H1 (cell line): ENCODE measurements at regions not wholly inside any gene's neighbourhood (a gene's known extent, or its start where the extent isn't known, plus 50 kb on each side); places are given as distances from the start of the nearest gene placed in this dataset.

Source experiments
- CHD2 ChIP-seq: IDR thresholded peaks from 2 replicates; pipeline ENCODE4 v1.6.1; 2012; ENCODE audit warnings: low read length, improper control_type of control experiment
- CTCF ChIP-seq, 3 experiments: IDR thresholded peaks; 1 replicate in 2 of 3; 2 replicates in 1 of 3; pipeline versions ENCODE4 v1.5.1 to v1.6.1; 2011; ENCODE audit warnings: low read length in 3 of 3, mild to moderate bottlenecking in 3 of 3, inconsistent platforms in 2 of 3, low read depth in 1 of 3, moderate library complexity in 1 of 3; ENCODE audit not compliant: insufficient read depth in 1 of 3; ENCODE audit errors: control extremely low read depth in 1 of 3
- RAD21 ChIP-seq, 2 experiments: IDR thresholded peaks in 1 of 2; conservative IDR thresholded peaks in 1 of 2; 2 replicates each; pipeline ENCODE4 v1.6.1; 2011; ENCODE audit warnings: low read depth in 2 of 2, low read length in 2 of 2, improper control_type of control experiment in 1 of 2, inconsistent platforms in 1 of 2, mild to moderate bottlenecking in 1 of 2, moderate library complexity in 1 of 2
- SIN3A ChIP-seq, 2 experiments: IDR thresholded peaks in 1 of 2; conservative IDR thresholded peaks in 1 of 2; 2 replicates each; pipeline ENCODE4 v1.6.1; 2011 to 2012; ENCODE audit warnings: low read length in 2 of 2, improper control_type of control experiment in 1 of 2, low read depth in 1 of 2, mild to moderate bottlenecking in 1 of 2

GRCh38 chr19:28021259-28022185, 1191.4 kb downstream of the UQCRFS1 start:
- TF ChIP-seq RAD21 (IDR thresholded peaks at IDR 0.05 in 1 of 2, conservative IDR thresholded peaks at IDR 0.05 in 1 of 2; ENCODE audit: low read depth in 2 of 2, low read length in 2 of 2) (no peak), CTCF (IDR thresholded peaks at IDR 0.05; ENCODE audit: control extremely low read depth in 1 of 3, insufficient read depth in 1 of 3, low read depth in 1 of 3, low read length in 3 of 3) (no peak), CHD2 (no peak), SIN3A (conservative IDR thresholded peaks at IDR 0.05 in 1 of 2, IDR thresholded peaks at IDR 0.05 in 1 of 2; ENCODE audit: low read depth in 1 of 2, low read length in 2 of 2) (no peak)
